GM23338 (cell line): ENCODE measurements at regions not wholly inside any gene's neighbourhood (a gene's known extent, or its start where the extent isn't known, plus 50 kb on each side); places are given as distances from the start of the nearest gene placed in this dataset.

Experiments
- ATAC-seq: fragments of 200-7000 bp; cut with Tn5 transposase; 3 replicates; pipeline ENCODE4 v1.9.1; 2020
- DNase-seq: peaks from one replicate; pipeline ENCODE4 v3.0.0-alpha.2; 2015; ENCODE audit warnings: low spot score
- H2AFZ ChIP-seq: fragments of 200-600 bp; sonication (generic); 2 replicates; pipeline ENCODE4 v1.8.0; 2016; ENCODE audit warnings: antibody characterized with exemption, mild to moderate bottlenecking, moderate library complexity
- H3F3A ChIP-seq: fragments of 200-600 bp; sonication (generic); replicated peaks from 2 replicates; pipeline ENCODE4 v1.8.0; 2017; ENCODE audit warnings: antibody characterized with exemption, mixed run types, low read depth
- H3K27ac ChIP-seq: fragments of 200-600 bp; sonication (generic); 2 replicates; pipeline ENCODE4 v1.6.1; 2016; ENCODE audit warnings: low read depth
- H3K27me3 ChIP-seq: fragments of 200-600 bp; sonication (generic); 2 replicates; pipeline ENCODE4 v1.8.0; 2016; ENCODE audit warnings: mild to moderate bottlenecking, mixed run types, moderate library complexity; ENCODE audit not compliant: insufficient read depth
- H3K36me3 ChIP-seq: fragments of 200-600 bp; sonication (generic); 2 replicates; pipeline ENCODE4 v1.8.0; 2016; ENCODE audit warnings: mild to moderate bottlenecking; ENCODE audit not compliant: insufficient read depth
- H3K4me1 ChIP-seq: fragments of 200-600 bp; sonication (generic); 2 replicates; pipeline ENCODE4 v1.8.0; 2016; ENCODE audit warnings: mild to moderate bottlenecking, moderate library complexity; ENCODE audit not compliant: insufficient read depth
- H3K4me2 ChIP-seq: fragments of 200-600 bp; sonication (generic); 2 replicates; pipeline ENCODE4 v1.7.1; 2017; ENCODE audit warnings: mixed run types
- H3K4me3 ChIP-seq: fragments of 200-600 bp; sonication (generic); 2 replicates; pipeline ENCODE4 v1.6.1; 2016; ENCODE audit warnings: mixed run types
- H3K79me2 ChIP-seq: fragments of 200-600 bp; sonication (generic); replicated peaks from 2 replicates; pipeline ENCODE4 v1.8.0; 2017; ENCODE audit warnings: mild to moderate bottlenecking; ENCODE audit not compliant: insufficient read depth
- H3K9me2 ChIP-seq: fragments of 200-600 bp; sonication (generic); 2 replicates; pipeline ENCODE4 v1.8.0; 2017; ENCODE audit not compliant: insufficient read depth
- H4K20me1 ChIP-seq: fragments of 200-600 bp; sonication (generic); replicated peaks from 2 replicates; pipeline ENCODE4 v1.8.0; 2017; ENCODE audit warnings: mild to moderate bottlenecking; ENCODE audit not compliant: insufficient read depth
- H3K27ac Mint-ChIP-seq: 2 replicates; pipeline ENCODE4 v1.8.0; 2020; ENCODE audit warnings: inconsistent platforms, mild to moderate bottlenecking, moderate library complexity, mixed read lengths
- H3K27me3 Mint-ChIP-seq: 3 replicates; pipeline ENCODE4 v1.8.0; 2022; ENCODE audit warnings: low read depth, mild to moderate bottlenecking, moderate library complexity, mixed read lengths, inconsistent platforms; ENCODE audit not compliant: insufficient read depth, poor library complexity
- H3K36me3 Mint-ChIP-seq: 3 replicates; pipeline ENCODE4 v1.8.0; 2021; ENCODE audit warnings: low read depth, mild to moderate bottlenecking, inconsistent platforms, moderate library complexity, mixed read lengths
- H3K4me1 Mint-ChIP-seq: 3 replicates; pipeline ENCODE4 v1.8.0; 2020; ENCODE audit warnings: mild to moderate bottlenecking, inconsistent platforms, mixed read lengths
- H3K4me3 Mint-ChIP-seq: 3 replicates; pipeline ENCODE4 v1.8.0; 2021; ENCODE audit warnings: moderate library complexity, mild to moderate bottlenecking, inconsistent platforms, mixed read lengths
- H3K9me3 Mint-ChIP-seq: 3 replicates; pipeline ENCODE4 v1.8.0; 2020; ENCODE audit warnings: moderate library complexity, mild to moderate bottlenecking, inconsistent platforms, mixed read lengths
- CREB1 ChIP-seq: fragments of 250-450 bp; sonication (Bioruptor Pico); IDR thresholded peaks from 2 replicates; pipeline ENCODE4 v1.5.0; 2020; ENCODE audit warnings: low read depth, mild to moderate bottlenecking, moderate library complexity
- CTCF ChIP-seq, 2 experiments: fragments of 200-600 bp in 1 of 2; sonication (generic) in 1 of 2; conservative IDR thresholded peaks; 2 replicates each; pipeline versions ENCODE4 v1.5.1 to v1.6.1; 2016 to 2017; ENCODE audit warnings: antibody characterized with exemption in 2 of 2, low read depth in 2 of 2, mild to moderate bottlenecking in 2 of 2, moderate library complexity in 1 of 2
- EZH2 ChIP-seq: fragments of 200-600 bp; sonication (generic); IDR thresholded peaks from one replicate; pipeline ENCODE4 v1.8.0; 2017; ENCODE audit warnings: antibody characterized with exemption, mild to moderate bottlenecking, low read depth; ENCODE audit not compliant: unreplicated experiment
- EZH2phosphoT487 ChIP-seq: fragments of 200-600 bp; sonication (generic); IDR thresholded peaks from one replicate; pipeline ENCODE4 v1.8.1; 2018; ENCODE audit warnings: antibody characterized with exemption; ENCODE audit not compliant: unreplicated experiment
- JUNB ChIP-seq: IDR thresholded peaks from one replicate; pipeline ENCODE4 v1.6.1; 2016; ENCODE audit warnings: antibody characterized with exemption; ENCODE audit not compliant: unreplicated experiment
- NANOG ChIP-seq: IDR thresholded peaks from 2 replicates; pipeline ENCODE4 v1.6.1; 2016; ENCODE audit warnings: antibody characterized with exemption, borderline replicate concordance
- POLR2AphosphoS5 ChIP-seq: IDR thresholded peaks from 2 replicates; pipeline ENCODE4 v1.6.1; 2016; ENCODE audit warnings: antibody characterized with exemption, low read depth
- ZNF114 ChIP-seq: fragments of 250-450 bp; sonication (Bioruptor Pico); IDR thresholded peaks from 2 replicates; pipeline ENCODE4 v1.5.0; 2020; ENCODE audit warnings: mild to moderate bottlenecking, moderate library complexity
- ZNF331 ChIP-seq: fragments of 250-450 bp; sonication (Bioruptor Pico); IDR thresholded peaks from 2 replicates; pipeline ENCODE4 v1.5.0; 2020; ENCODE audit warnings: low read depth, mild to moderate bottlenecking, moderate library complexity
- ZNF462 ChIP-seq: fragments of 250-450 bp; sonication (Bioruptor Pico); IDR thresholded peaks from 2 replicates; pipeline ENCODE4 v1.5.0; 2020; ENCODE audit warnings: mild to moderate bottlenecking, moderate library complexity
- TF ChIP-seq, protein P1 (sequence below): IDR thresholded peaks from one replicate; pipeline ENCODE4 v1.6.1; 2018; ENCODE audit warnings: antibody characterized with exemption; ENCODE audit not compliant: unreplicated experiment
- TF ChIP-seq, protein P2 (sequence below): IDR thresholded peaks from 2 replicates; pipeline ENCODE4 v1.6.1; 2016; ENCODE audit warnings: antibody characterized with exemption

DNA sequence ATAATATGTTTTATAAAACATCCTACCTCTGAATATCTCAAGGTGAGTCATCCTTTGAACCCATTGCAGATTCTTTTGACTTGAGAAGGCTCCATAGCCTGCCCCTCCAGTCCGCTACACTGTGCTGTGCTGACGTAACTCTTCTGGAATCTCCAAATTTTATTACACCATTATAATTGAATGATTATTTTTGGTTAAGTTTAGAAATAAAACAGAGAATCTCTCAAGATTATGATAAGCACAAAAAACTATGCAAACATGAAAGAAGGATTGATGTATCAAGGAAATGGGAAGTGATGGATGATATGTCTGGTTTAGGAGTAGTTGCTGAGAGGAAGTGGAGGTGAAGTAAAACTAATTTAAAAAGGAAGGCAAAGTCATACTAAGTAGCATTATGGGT lies 1021.3 kb downstream of the HACE1 start:
- H2AFZ ChIP-seq: no peak overlapping the region
- no peaks in the 10 kb centered on the region for H3K9me2 ChIP-seq
- H3K27ac ChIP-seq: no peak overlapping the region
- H3K27me3 ChIP-seq: no peaks in the 10 kb centered on the region
- Mint-ChIP-seq H3K27me3 (no peaks in the 10 kb centered on the region), H3K4me3 (no peak overlapping the region), H3K27ac (no peak overlapping the region), H3K4me1 (no peaks in the 10 kb centered on the region), H3K36me3 (no peaks in the 10 kb centered on the region), H3K9me3 (no peaks in the 10 kb centered on the region)
- no peaks in the 10 kb centered on the region for H3K36me3 ChIP-seq
- H4K20me1 ChIP-seq: no peaks in the 10 kb centered on the region
- no peak for DNase-seq
- H3K4me1 ChIP-seq: no peaks in the 10 kb centered on the region
- TF ChIP-seq ZNF462 (CRISPR knock-in tag) (no peak), EZH2phosphoT487 (no peak), ZNF331 (CRISPR knock-in tag) (no peak), JUNB (no peak), NANOG (no peak), CTCF (conservative IDR thresholded peaks at IDR 0.05; ENCODE audit: low read depth in 2 of 2) (no peak), ZNF114 (no peak), CREB1 (CRISPR knock-in tag) (no peak), POLR2AphosphoS5 (no peak), EZH2 (no peak)
- TF ChIP-seq, protein P1, sequence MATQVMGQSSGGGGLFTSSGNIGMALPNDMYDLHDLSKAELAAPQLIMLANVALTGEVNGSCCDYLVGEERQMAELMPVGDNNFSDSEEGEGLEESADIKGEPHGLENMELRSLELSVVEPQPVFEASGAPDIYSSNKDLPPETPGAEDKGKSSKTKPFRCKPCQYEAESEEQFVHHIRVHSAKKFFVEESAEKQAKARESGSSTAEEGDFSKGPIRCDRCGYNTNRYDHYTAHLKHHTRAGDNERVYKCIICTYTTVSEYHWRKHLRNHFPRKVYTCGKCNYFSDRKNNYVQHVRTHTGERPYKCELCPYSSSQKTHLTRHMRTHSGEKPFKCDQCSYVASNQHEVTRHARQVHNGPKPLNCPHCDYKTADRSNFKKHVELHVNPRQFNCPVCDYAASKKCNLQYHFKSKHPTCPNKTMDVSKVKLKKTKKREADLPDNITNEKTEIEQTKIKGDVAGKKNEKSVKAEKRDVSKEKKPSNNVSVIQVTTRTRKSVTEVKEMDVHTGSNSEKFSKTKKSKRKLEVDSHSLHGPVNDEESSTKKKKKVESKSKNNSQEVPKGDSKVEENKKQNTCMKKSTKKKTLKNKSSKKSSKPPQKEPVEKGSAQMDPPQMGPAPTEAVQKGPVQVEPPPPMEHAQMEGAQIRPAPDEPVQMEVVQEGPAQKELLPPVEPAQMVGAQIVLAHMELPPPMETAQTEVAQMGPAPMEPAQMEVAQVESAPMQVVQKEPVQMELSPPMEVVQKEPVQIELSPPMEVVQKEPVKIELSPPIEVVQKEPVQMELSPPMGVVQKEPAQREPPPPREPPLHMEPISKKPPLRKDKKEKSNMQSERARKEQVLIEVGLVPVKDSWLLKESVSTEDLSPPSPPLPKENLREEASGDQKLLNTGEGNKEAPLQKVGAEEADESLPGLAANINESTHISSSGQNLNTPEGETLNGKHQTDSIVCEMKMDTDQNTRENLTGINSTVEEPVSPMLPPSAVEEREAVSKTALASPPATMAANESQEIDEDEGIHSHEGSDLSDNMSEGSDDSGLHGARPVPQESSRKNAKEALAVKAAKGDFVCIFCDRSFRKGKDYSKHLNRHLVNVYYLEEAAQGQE: no peak
- TF ChIP-seq, protein P2, sequence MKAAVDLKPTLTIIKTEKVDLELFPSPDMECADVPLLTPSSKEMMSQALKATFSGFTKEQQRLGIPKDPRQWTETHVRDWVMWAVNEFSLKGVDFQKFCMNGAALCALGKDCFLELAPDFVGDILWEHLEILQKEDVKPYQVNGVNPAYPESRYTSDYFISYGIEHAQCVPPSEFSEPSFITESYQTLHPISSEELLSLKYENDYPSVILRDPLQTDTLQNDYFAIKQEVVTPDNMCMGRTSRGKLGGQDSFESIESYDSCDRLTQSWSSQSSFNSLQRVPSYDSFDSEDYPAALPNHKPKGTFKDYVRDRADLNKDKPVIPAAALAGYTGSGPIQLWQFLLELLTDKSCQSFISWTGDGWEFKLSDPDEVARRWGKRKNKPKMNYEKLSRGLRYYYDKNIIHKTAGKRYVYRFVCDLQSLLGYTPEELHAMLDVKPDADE: no peak
- H3K79me2 ChIP-seq: no peaks in the 10 kb centered on the region
- H3K4me2 ChIP-seq: no peak overlapping the region
- ATAC-seq: no peak
- H3K4me3 ChIP-seq: no peak overlapping the region
- no peaks in the 10 kb centered on the region for H3F3A ChIP-seq
